Suprapubic skin (tissue), 4 donors: ENCODE measurements at regions not wholly inside any gene's neighbourhood (a gene's known extent, or its start where the extent isn't known, plus 50 kb on each side); places are given as distances from the start of the nearest gene placed in this dataset.

Experiments
- DNase-seq, 2 donors: peaks; one replicate each; pipeline ENCODE4 v3.0.0-alpha.2; 2019; ENCODE audit warnings: low spot score in 2 of 2
- H3K27ac ChIP-seq: fragments of 200-600 bp; sonication (generic); one replicate; pipeline ENCODE4 v1.5.1; 2019
- H3K27me3 ChIP-seq: fragments of 200-600 bp; sonication (generic); one replicate; pipeline ENCODE4 v1.5.1; 2019
- H3K36me3 ChIP-seq: fragments of 200-600 bp; sonication (generic); one replicate; pipeline ENCODE4 v1.5.1; 2019
- H3K4me1 ChIP-seq: fragments of 200-600 bp; sonication (generic); one replicate; pipeline ENCODE4 v1.5.1; 2019
- H3K4me3 ChIP-seq: fragments of 200-600 bp; sonication (generic); one replicate; pipeline ENCODE4 v1.5.1; 2019; ENCODE audit warnings: mild to moderate bottlenecking
- H3K9me3 ChIP-seq: fragments of 200-600 bp; sonication (generic); one replicate; pipeline ENCODE4 v1.5.1; 2019
- CTCF ChIP-seq, 2 donors: fragments of 200-600 bp in 1 of 2; fragments of 450-650 bp in 1 of 2; sonication (generic) in 1 of 2; IDR thresholded peaks; one replicate each; pipeline ENCODE4 v1.5.1; 2016 to 2019; ENCODE audit warnings: antibody characterized with exemption in 2 of 2, mild to moderate bottlenecking in 1 of 2, moderate library complexity in 1 of 2
- EP300 ChIP-seq: sonication (generic); formaldehyde crosslinking; IDR thresholded peaks from one replicate; pipeline ENCODE4 v1.6.1; 2017; ENCODE audit warnings: antibody characterized with exemption
- POLR2A ChIP-seq, 2 donors: fragments of 450-650 bp; IDR thresholded peaks; one replicate each; pipeline ENCODE4 v1.6.1; 2017; ENCODE audit warnings: antibody characterized with exemption in 2 of 2, mild to moderate bottlenecking in 2 of 2, moderate library complexity in 2 of 2
- POLR2AphosphoS5 ChIP-seq, 3 donors: sonication (generic); formaldehyde crosslinking; IDR thresholded peaks; one replicate each; pipeline ENCODE4 v1.6.1; 2017; ENCODE audit warnings: antibody characterized with exemption in 3 of 3
- WGBS: methylation state at CpG from one replicate; pipeline ENCODE4 v1.1.5; 2018; 5-methylcytosine and 5-hydroxymethylcytosine counted together

GRCh38 chr1:11374748-11375110 lies 101.7 kb downstream of the UBIAD1 start:
- peaks cover 27% of the 10 kb centered on the region for H3K27me3 ChIP-seq
- no peak overlapping the region for H3K4me3 ChIP-seq
- TF ChIP-seq POLR2AphosphoS5 (IDR thresholded peaks at IDR 0.05) (no peak), POLR2A (IDR thresholded peaks at IDR 0.05) (no peak), EP300 (no peak), CTCF (IDR thresholded peaks at IDR 0.05) (no peak)
- WGBS = 70% methylated on average over 5 of the region's 5 CpGs
- H3K36me3 ChIP-seq = no peaks in the 10 kb centered on the region
- H3K4me1 ChIP-seq = no peaks in the 10 kb centered on the region
- H3K27ac ChIP-seq = no peak overlapping the region
- DNase-seq = no peak
- no peaks in the 10 kb centered on the region for H3K9me3 ChIP-seq

GRCh38 chr1:11377001-11377583 lies 101.9 kb upstream of the DISP3 start:
- Histone ChIP-seq H3K27me3 (peaks cover 24% of the 10 kb centered on the region), H3K27ac (no peak overlapping the region), H3K4me3 (no peak overlapping the region), H3K36me3 (no peaks in the 10 kb centered on the region), H3K4me1 (no peaks in the 10 kb centered on the region), H3K9me3 (no peaks in the 10 kb centered on the region)
- no peak for DNase-seq
- TF ChIP-seq CTCF (IDR thresholded peaks at IDR 0.05) (no peak), POLR2A (IDR thresholded peaks at IDR 0.05) (no peak), POLR2AphosphoS5 (IDR thresholded peaks at IDR 0.05) (no peak), EP300 (no peak)
- WGBS = 79% methylated on average over 9 of the region's 9 CpGs

GRCh38 chr1:11377954-11378353 lies 101.0 kb upstream of the DISP3 start:
- WGBS = 88% methylated on average over 4 of the region's 4 CpGs
- Histone ChIP-seq H3K4me1 (no peaks in the 10 kb centered on the region), H3K36me3 (no peaks in the 10 kb centered on the region), H3K4me3 (no peak overlapping the region), H3K27me3 (peaks cover 29% of the 10 kb centered on the region), H3K27ac (no peak overlapping the region), H3K9me3 (no peaks in the 10 kb centered on the region)
- DNase-seq = no peak
- TF ChIP-seq CTCF (IDR thresholded peaks at IDR 0.05) (no peak), POLR2AphosphoS5 (IDR thresholded peaks at IDR 0.05) (no peak), POLR2A (IDR thresholded peaks at IDR 0.05) (no peak), EP300 (no peak)

- Histone ChIP-seq H3K36me3 (no peaks in the 10 kb centered on the region), H3K4me3 (no peak overlapping the region), H3K9me3 (no peaks in the 10 kb centered on the region), H3K27ac (no peak overlapping the region), H3K27me3 (peaks cover 46% of the 10 kb centered on the region), H3K4me1 (peaks cover 6% of the 10 kb centered on the region)
- WGBS = 36% methylated on average over 8 of the region's 8 CpGs
- TF ChIP-seq POLR2A (IDR thresholded peaks at IDR 0.05) (no peak), EP300 (no peak), CTCF (IDR thresholded peaks at IDR 0.05) (no peak), POLR2AphosphoS5 (IDR thresholded peaks at IDR 0.05) (no peak)
- DNase-seq = no peak
These were observed 99.1 kb upstream of the DISP3 start for GRCh38 chr1:11379851-11380250.

- TF ChIP-seq POLR2AphosphoS5 (IDR thresholded peaks at IDR 0.05) = no peak
- no peak for TF ChIP-seq CTCF (IDR thresholded peaks at IDR 0.05)
- TF ChIP-seq POLR2A (IDR thresholded peaks at IDR 0.05) = no peak
- no peak for TF ChIP-seq EP300
- no peak for DNase-seq
- Histone ChIP-seq H3K4me3 (no peak overlapping the region), H3K4me1 (peaks cover 6% of the 10 kb centered on the region), H3K27me3 (peaks cover 52% of the 10 kb centered on the region), H3K9me3 (no peaks in the 10 kb centered on the region), H3K27ac (no peak overlapping the region), H3K36me3 (no peaks in the 10 kb centered on the region)
- 76% methylated on average over 5 of the region's 5 CpGs for WGBS
These were observed 98.5 kb upstream of the DISP3 start for GRCh38 chr1:11380500-11380899.
